T-cell (primary cell): ENCODE measurements at regions not wholly inside any gene's neighbourhood (a gene's known extent, or its start where the extent isn't known, plus 50 kb on each side); places are given as distances from the start of the nearest gene placed in this dataset.

Experiments
- ATAC-seq, 4 experiments: fragments of 200-7000 bp in 3 of 4; fragments of 150-1000 bp in 1 of 4; cut with Tn5 transposase; replicated peaks in 1 of 4; 1 replicate in 3 of 4; 2 replicates in 1 of 4; pipeline ENCODE4 v1.10.0; 2021; ENCODE audit warnings: moderate library complexity in 3 of 4, mild to moderate bottlenecking in 2 of 4, moderate number of reproducible peaks in 1 of 4
- CTCF ChIA-PET, 2 donors: fragments of 300-600 bp; sonication (Branson Sonifier 250); formaldehyde crosslinking; loops; one replicate each; lab custom pipeline; 2022; ENCODE audit warnings: antibody characterized with exemption in 2 of 2; lab: Charles Lee
- POLR2A ChIA-PET, 2 donors: fragments of 300-600 bp; sonication (Branson Sonifier 250); formaldehyde crosslinking; loops; one replicate each; lab custom pipeline; 2022; ENCODE audit warnings: antibody characterized with exemption in 2 of 2; lab: Charles Lee
- DNase-seq, 35 experiments: peaks; one replicate each; pipeline versions ENCODE4 v3.0.0 to v3.0.0-alpha.2; 2013 to 2023
- H3K27ac ChIP-seq: one replicate; pipeline ENCODE4 v1.5.1; 2013; ENCODE audit warnings: low read length
- H3K27me3 ChIP-seq, 2 experiments: replicated peaks in 1 of 2; 1 replicate in 1 of 2; 2 replicates in 1 of 2; pipeline versions ENCODE4 v1.6.1 to v1.7.0; 2013; ENCODE audit warnings: low read length in 1 of 2, mixed read lengths in 1 of 2; ENCODE audit not compliant: control insufficient read depth in 2 of 2, insufficient read depth in 2 of 2; ENCODE audit errors: extremely low read depth in 1 of 2
- H3K36me3 ChIP-seq, 2 donors: 1 replicate in 1 of 2; 2 replicates in 1 of 2; pipeline versions ENCODE4 v1.6.1 to v1.7.0; 2013; ENCODE audit warnings: low read length in 1 of 2; ENCODE audit not compliant: control insufficient read depth in 2 of 2, insufficient read depth in 1 of 2; ENCODE audit errors: extremely low read depth in 1 of 2
- H3K4me1 ChIP-seq, 2 experiments: 1 replicate in 1 of 2; 2 replicates in 1 of 2; pipeline versions ENCODE4 v1.6.1 to v1.7.0; 2013; ENCODE audit warnings: low read length in 2 of 2, mixed read lengths in 1 of 2; ENCODE audit not compliant: insufficient read depth in 2 of 2, control insufficient read depth in 1 of 2; ENCODE audit errors: extremely low read depth in 1 of 2
- H3K4me3 ChIP-seq, 2 donors: 1 replicate in 1 of 2; 2 replicates in 1 of 2; pipeline versions ENCODE4 v1.5.1 to v1.7.0; 2013; ENCODE audit warnings: mild to moderate bottlenecking in 2 of 2, low read length in 1 of 2, moderate library complexity in 1 of 2; ENCODE audit not compliant: control insufficient read depth in 1 of 2; ENCODE audit errors: extremely low read depth in 1 of 2
- H3K9me3 ChIP-seq: 2 replicates; pipeline ENCODE4 v1.7.0; 2013
- H3K27ac Mint-ChIP-seq, 2 donors: one replicate each; pipeline ENCODE4 v1.8.0; 2020 to 2021; ENCODE audit warnings: mild to moderate bottlenecking in 2 of 2, mixed read lengths in 2 of 2
- H3K27me3 Mint-ChIP-seq, 2 donors: one replicate each; pipeline ENCODE4 v1.8.0; 2021 to 2022; ENCODE audit warnings: mixed read lengths in 2 of 2
- H3K36me3 Mint-ChIP-seq: one replicate; pipeline ENCODE4 v1.8.0; 2021; ENCODE audit warnings: mixed read lengths
- H3K4me1 Mint-ChIP-seq, 3 donors: one replicate each; pipeline ENCODE4 v1.8.0; 2020 to 2022; ENCODE audit warnings: mixed read lengths in 3 of 3, mild to moderate bottlenecking in 1 of 3
- H3K4me3 Mint-ChIP-seq, 3 donors: one replicate each; pipeline ENCODE4 v1.8.0; 2020 to 2022; ENCODE audit warnings: mild to moderate bottlenecking in 3 of 3, mixed read lengths in 3 of 3, moderate library complexity in 3 of 3
- H3K9me3 Mint-ChIP-seq, 3 donors: one replicate each; pipeline ENCODE4 v1.8.0; 2020 to 2022; ENCODE audit warnings: mixed read lengths in 3 of 3
- whole genome bisulfite sequencing: methylation state at CpG from one replicate; pipeline ENCODE4 v1.1.5; 2013; ENCODE audit warnings: missing lambda C conversion rate; ENCODE audit not compliant: insufficient coverage; 5-methylcytosine and 5-hydroxymethylcytosine counted together

GRCh38 chr11:127651175-127651887 lies 650.8 kb upstream of the KIRREL3 start:
- Mint-ChIP-seq H3K4me1 (no peaks in the 10 kb centered on the region), H3K9me3 (no peaks in the 10 kb centered on the region), H3K27ac (no peak overlapping the region), H3K4me3 (no peak overlapping the region), H3K36me3 (no peaks in the 10 kb centered on the region), H3K27me3 (no peaks in the 10 kb centered on the region)
- ChIA-PET CTCF (interaction anchor here in 1 of 2 donors (0.6 kb wide), 1 partner anchor 878 kb away, joined by 3 read pairs; no protein-coding TSS in a partner anchor), POLR2A (no interaction called here)
- Histone ChIP-seq H3K27ac (no peak overlapping the region), H3K36me3 (no peaks in the 10 kb centered on the region), H3K9me3 (no peaks in the 10 kb centered on the region), H3K4me1 (no peaks in the 10 kb centered on the region), H3K27me3 (no peaks in the 10 kb centered on the region), H3K4me3 (no peak overlapping the region)
- no CpG with 5 or more reads among the region's 5 CpGs for WGBS
- DNase-seq: no peak
- ATAC-seq: no peak

- H3K27ac Mint-ChIP-seq: no peak overlapping the region
- no peaks in the 10 kb centered on the region for H3K27me3 ChIP-seq
- ATAC-seq (no peak), DNase-seq (no peak)
- H3K36me3 ChIP-seq: no peaks in the 10 kb centered on the region
- H3K9me3 ChIP-seq: no peaks in the 10 kb centered on the region
- no peaks in the 10 kb centered on the region for H3K27me3 Mint-ChIP-seq
- no peaks in the 10 kb centered on the region for H3K36me3 Mint-ChIP-seq
- no peaks in the 10 kb centered on the region for H3K9me3 Mint-ChIP-seq
- H3K4me1 ChIP-seq: no peaks in the 10 kb centered on the region
- H3K4me3 ChIP-seq: no peak overlapping the region
- H3K4me3 Mint-ChIP-seq: no peak overlapping the region
- H3K4me1 Mint-ChIP-seq: no peaks in the 10 kb centered on the region
- no CpG with 5 or more reads among the region's 1 CpG for WGBS
- POLR2A ChIA-PET: no interaction called here
- no peak overlapping the region for H3K27ac ChIP-seq
- CTCF ChIA-PET: no interaction called here
These were observed 649.4 kb upstream of the KIRREL3 start for GRCh38 chr11:127649958-127650357.

GRCh38 chr11:127649071-127649470 lies 648.5 kb upstream of the KIRREL3 start:
- Mint-ChIP-seq H3K9me3 (no peaks in the 10 kb centered on the region), H3K27me3 (no peaks in the 10 kb centered on the region), H3K27ac (no peak overlapping the region), H3K4me3 (no peak overlapping the region), H3K4me1 (no peaks in the 10 kb centered on the region), H3K36me3 (no peaks in the 10 kb centered on the region)
- no CpG with 5 or more reads among the region's 2 CpGs for WGBS
- no peak overlapping the region for H3K4me3 ChIP-seq
- no peaks in the 10 kb centered on the region for H3K27me3 ChIP-seq
- H3K9me3 ChIP-seq: no peaks in the 10 kb centered on the region
- no peak overlapping the region for H3K27ac ChIP-seq
- no peak for DNase-seq
- ChIA-PET POLR2A (no interaction called here), CTCF (no interaction called here)
- H3K4me1 ChIP-seq: no peaks in the 10 kb centered on the region
- no peaks in the 10 kb centered on the region for H3K36me3 ChIP-seq
- ATAC-seq: no peak

GRCh38 chr11:127648583-127648982 lies 648.0 kb upstream of the KIRREL3 start:
- Mint-ChIP-seq H3K27ac (no peak overlapping the region), H3K4me1 (no peaks in the 10 kb centered on the region), H3K4me3 (no peak overlapping the region), H3K27me3 (no peaks in the 10 kb centered on the region), H3K36me3 (no peaks in the 10 kb centered on the region), H3K9me3 (no peaks in the 10 kb centered on the region)
- Histone ChIP-seq H3K4me1 (no peaks in the 10 kb centered on the region), H3K27ac (no peak overlapping the region), H3K27me3 (no peaks in the 10 kb centered on the region), H3K4me3 (no peak overlapping the region), H3K9me3 (no peaks in the 10 kb centered on the region), H3K36me3 (no peaks in the 10 kb centered on the region)
- ChIA-PET POLR2A (no interaction called here), CTCF (no interaction called here)
- DNase-seq: no peak
- no peak for ATAC-seq

- H3K27ac Mint-ChIP-seq: no peak overlapping the region
- Histone ChIP-seq H3K4me3 (no peak overlapping the region), H3K4me1 (no peaks in the 10 kb centered on the region), H3K36me3 (no peaks in the 10 kb centered on the region), H3K27me3 (no peaks in the 10 kb centered on the region), H3K27ac (no peak overlapping the region), H3K9me3 (no peaks in the 10 kb centered on the region)
- no CpG with 5 or more reads among the region's 4 CpGs for WGBS
- DNase-seq (no peak), ATAC-seq (no peak)
- no peaks in the 10 kb centered on the region for H3K4me1 Mint-ChIP-seq
- no peaks in the 10 kb centered on the region for H3K9me3 Mint-ChIP-seq
- H3K36me3 Mint-ChIP-seq: no peaks in the 10 kb centered on the region
- H3K4me3 Mint-ChIP-seq: no peak overlapping the region
- no peaks in the 10 kb centered on the region for H3K27me3 Mint-ChIP-seq
- ChIA-PET CTCF (no interaction called here), POLR2A (interaction anchor here in 1 of 2 donors (0.6 kb wide), 1 partner anchor 44 kb away, joined by 4 read pairs; no protein-coding TSS in a partner anchor)
These were observed 643.8 kb upstream of the KIRREL3 start for GRCh38 chr11:127644366-127644765.

- 67% methylated on average over 1 of the region's 5 CpGs for WGBS
- no peak overlapping the region for H3K27ac Mint-ChIP-seq
- H3K36me3 ChIP-seq: no peaks in the 10 kb centered on the region
- no peaks in the 10 kb centered on the region for H3K9me3 Mint-ChIP-seq
- ChIA-PET POLR2A (interaction anchor here in 1 of 2 donors (0.6 kb wide), 1 partner anchor 43 kb away, joined by 4 read pairs; no protein-coding TSS in a partner anchor), CTCF (no interaction called here)
- H3K4me1 ChIP-seq: no peaks in the 10 kb centered on the region
- H3K4me1 Mint-ChIP-seq: no peaks in the 10 kb centered on the region
- H3K4me3 ChIP-seq: no peak overlapping the region
- no peak for DNase-seq
- no peaks in the 10 kb centered on the region for H3K27me3 Mint-ChIP-seq
- H3K27me3 ChIP-seq: no peaks in the 10 kb centered on the region
- no peak for ATAC-seq
- H3K4me3 Mint-ChIP-seq: no peak overlapping the region
- H3K27ac ChIP-seq: no peak overlapping the region
- H3K36me3 Mint-ChIP-seq: no peaks in the 10 kb centered on the region
- H3K9me3 ChIP-seq: no peaks in the 10 kb centered on the region
These were observed 642.9 kb upstream of the KIRREL3 start for GRCh38 chr11:127643268-127644058.
